Neural cell (in vitro differentiated cells): ENCODE measurements at regions not wholly inside any gene's neighbourhood (a gene's known extent, or its start where the extent isn't known, plus 50 kb on each side); places are given as distances from the start of the nearest gene placed in this dataset.

Experiments
- H2AFZ ChIP-seq: fragments of 200-600, 300-800 bp; sonication (generic), shearing (Covaris generic); 2 replicates; pipeline ENCODE4 v1.6.0; 2014; ENCODE audit warnings: low read depth, mild to moderate bottlenecking, antibody characterized with exemption, low read length, moderate library complexity
- H3F3A ChIP-seq: fragments of 200-600 bp; shearing (Covaris generic); 2 replicates; pipeline ENCODE4 v1.6.1; 2016; ENCODE audit warnings: mild to moderate bottlenecking, moderate library complexity, mixed read lengths, antibody characterized with exemption, low read length; ENCODE audit not compliant: insufficient read depth, poor library complexity, severe bottlenecking
- H3K27ac ChIP-seq: fragments of 200-600, 300-800 bp; sonication (generic), shearing (Covaris generic); 2 replicates; pipeline ENCODE4 v1.5.1; 2014; ENCODE audit warnings: mild to moderate bottlenecking, low read length, moderate library complexity
- H3K27me3 ChIP-seq: fragments of 300-800, 200-600 bp; sonication (generic), shearing (Covaris generic); 2 replicates; pipeline ENCODE4 v1.6.0; 2014; ENCODE audit warnings: mild to moderate bottlenecking, low read depth, low read length, moderate library complexity; ENCODE audit not compliant: insufficient read depth
- H3K36me3 ChIP-seq: fragments of 300-800, 200-600 bp; sonication (generic), shearing (Covaris generic); 2 replicates; pipeline ENCODE4 v1.5.1; 2014; ENCODE audit warnings: mild to moderate bottlenecking, antibody characterized with exemption, low read length, moderate library complexity; ENCODE audit not compliant: insufficient read depth
- H3K4me2 ChIP-seq: fragments of 300-800, 200-600 bp; sonication (generic), shearing (Covaris generic); 2 replicates; pipeline ENCODE4 v1.6.0; 2014; ENCODE audit warnings: mild to moderate bottlenecking, low read length
- H3K4me3 ChIP-seq: fragments of 300-800, 200-600 bp; sonication (generic), shearing (Covaris generic); 2 replicates; pipeline ENCODE4 v1.5.1; 2014; ENCODE audit warnings: mild to moderate bottlenecking, low read length, moderate library complexity
- H3K79me2 ChIP-seq: fragments of 200-600 bp; shearing (Covaris generic); replicated peaks from 2 replicates; pipeline ENCODE4 v1.6.0; 2014; ENCODE audit warnings: mild to moderate bottlenecking, low read length, moderate library complexity; ENCODE audit not compliant: insufficient read depth
- H3K9ac ChIP-seq: fragments of 300-800, 200-600 bp; sonication (generic), shearing (Covaris generic); 2 replicates; pipeline ENCODE4 v1.6.1; 2016; ENCODE audit warnings: mild to moderate bottlenecking, low read length, mixed read lengths
- H3K9me2 ChIP-seq: fragments of 200-600 bp; shearing (Covaris generic); 2 replicates; pipeline ENCODE4 v1.6.1; 2016; ENCODE audit warnings: mild to moderate bottlenecking, low read length, mixed read lengths; ENCODE audit not compliant: insufficient read depth
- H3K9me3 ChIP-seq: fragments of 200-600, 300-800 bp; sonication (generic), shearing (Covaris generic); 2 replicates; pipeline ENCODE4 v1.6.1; 2016; ENCODE audit warnings: mild to moderate bottlenecking, mixed run types, low read length, moderate library complexity, mixed read lengths
- H4K20me1 ChIP-seq: fragments of 200-600 bp; shearing (Covaris generic); 2 replicates; pipeline ENCODE4 v1.6.1; 2016; ENCODE audit warnings: mild to moderate bottlenecking, mixed run types; ENCODE audit not compliant: insufficient read depth
- CTCF ChIP-seq: fragments of 450-650 bp; IDR thresholded peaks from 2 replicates; pipeline ENCODE4 v1.5.1; 2014; ENCODE audit warnings: antibody characterized with exemption, mild to moderate bottlenecking, moderate library complexity; ENCODE audit not compliant: poor library complexity, severe bottlenecking
- EP300 ChIP-seq: fragments of 450-650 bp; conservative IDR thresholded peaks from 2 replicates; pipeline ENCODE4 v1.6.1; 2014; ENCODE audit warnings: antibody characterized with exemption, mild to moderate bottlenecking, moderate library complexity; ENCODE audit not compliant: poor library complexity, severe bottlenecking
- EZH2 ChIP-seq: fragments of 200-600, 300-800 bp; shearing (Covaris generic), sonication (generic); IDR thresholded peaks from 2 replicates; pipeline ENCODE4 v1.6.1; 2014; ENCODE audit warnings: antibody characterized with exemption, low read length, borderline replicate concordance, mild to moderate bottlenecking; ENCODE audit not compliant: insufficient read depth, poor library complexity, severe bottlenecking
- MXI1 ChIP-seq: fragments of 450-650 bp; conservative IDR thresholded peaks from 2 replicates; pipeline ENCODE4 v1.6.1; 2014; ENCODE audit warnings: antibody characterized with exemption, mild to moderate bottlenecking; ENCODE audit not compliant: poor library complexity, severe bottlenecking
- POLR2AphosphoS5 ChIP-seq: IDR thresholded peaks from 2 replicates; pipeline ENCODE4 v1.6.1; 2012
- RAD21 ChIP-seq: fragments of 450-650 bp; conservative IDR thresholded peaks from 2 replicates; pipeline ENCODE4 v1.6.1; 2014; ENCODE audit warnings: antibody characterized with exemption, mild to moderate bottlenecking, moderate library complexity
- REST ChIP-seq: IDR thresholded peaks from 2 replicates; pipeline ENCODE4 v1.6.1; 2012; ENCODE audit warnings: borderline replicate concordance
- SMC3 ChIP-seq: fragments of 450-650 bp; conservative IDR thresholded peaks from 2 replicates; pipeline ENCODE4 v1.6.1; 2014; ENCODE audit warnings: antibody characterized with exemption, mild to moderate bottlenecking, moderate library complexity; ENCODE audit not compliant: poor library complexity
- TAF1 ChIP-seq: IDR thresholded peaks from 2 replicates; pipeline ENCODE4 v1.6.1; 2012; ENCODE audit warnings: low read depth

GRCh38 chr11:13116491-13116890 is 107.4 kb downstream of the RASSF10 start:
- Histone ChIP-seq H3K9ac (no peak overlapping the region), H2AFZ (no peak overlapping the region), H3K27me3 (no peaks in the 10 kb centered on the region), H3F3A (no peaks in the 10 kb centered on the region), H3K79me2 (no peaks in the 10 kb centered on the region), H3K4me3 (no peak overlapping the region), H3K9me3 (no peaks in the 10 kb centered on the region), H3K36me3 (no peaks in the 10 kb centered on the region), H4K20me1 (no peaks in the 10 kb centered on the region), H3K9me2 (no peaks in the 10 kb centered on the region), H3K4me2 (no peak overlapping the region), H3K27ac (no peak overlapping the region)
- no peak for TF ChIP-seq REST
- TF ChIP-seq TAF1, result no peak
- no peak for TF ChIP-seq POLR2AphosphoS5
- TF ChIP-seq MXI1, result no peak
- TF ChIP-seq CTCF, result no peak
- no peak for TF ChIP-seq RAD21
- no peak for TF ChIP-seq SMC3
- TF ChIP-seq EP300, result no peak
- TF ChIP-seq EZH2, result no peak

- Histone ChIP-seq H3K9me2 (no peaks in the 10 kb centered on the region), H3K79me2 (no peaks in the 10 kb centered on the region), H2AFZ (no peak overlapping the region), H3K9me3 (no peaks in the 10 kb centered on the region), H3K36me3 (no peaks in the 10 kb centered on the region), H3K4me3 (no peak overlapping the region), H4K20me1 (no peaks in the 10 kb centered on the region), H3K4me2 (no peak overlapping the region), H3K9ac (no peak overlapping the region), H3F3A (no peaks in the 10 kb centered on the region), H3K27ac (no peak overlapping the region), H3K27me3 (no peaks in the 10 kb centered on the region)
- TF ChIP-seq CTCF (no peak), REST (no peak), EZH2 (no peak), TAF1 (no peak), SMC3 (no peak), MXI1 (no peak), POLR2AphosphoS5 (no peak), RAD21 (no peak), EP300 (no peak)
Measured at GRCh38 chr11:13117344-13117743, 108.2 kb downstream of the RASSF10 start.
